Transverse colon (tissue), 4 donors: ENCODE measurements at regions not wholly inside any gene's neighbourhood (a gene's known extent, or its start where the extent isn't known, plus 50 kb on each side); places are given as distances from the start of the nearest gene placed in this dataset.
A peak's percentile ranks its signal among the peaks of the same experiment; 100 is the strongest.

Experiments
- DNase-seq: peaks from one replicate; pipeline ENCODE4 v3.0.0-alpha.2; 2019
- H3K27ac ChIP-seq, 4 donors: fragments of 200-600 bp; sonication (generic); 2 replicates each; pipeline ENCODE4 v1.5.1; 2016 to 2018; ENCODE audit warnings: inconsistent platforms in 4 of 4
- H3K27me3 ChIP-seq: fragments of 200-600 bp; sonication (generic); 2 replicates; pipeline ENCODE4 v1.5.1; 2017; ENCODE audit warnings: inconsistent platforms
- H3K36me3 ChIP-seq, 4 donors: fragments of 200-600 bp; sonication (generic); 2 replicates each; pipeline ENCODE4 v1.5.1; 2017 to 2019; ENCODE audit warnings: inconsistent platforms in 4 of 4
- H3K4me1 ChIP-seq, 4 donors: fragments of 200-600 bp; sonication (generic); 2 replicates each; pipeline ENCODE4 v1.5.1; 2017 to 2020; ENCODE audit warnings: inconsistent platforms in 4 of 4
- H3K4me3 ChIP-seq, 4 donors: fragments of 200-600 bp; sonication (generic); 1 replicate in 1 of 4; 2 replicates in 3 of 4; pipeline versions ENCODE4 v1.5.1 to v1.6.1; 2017 to 2019; ENCODE audit warnings: inconsistent platforms in 4 of 4
- H3K9me3 ChIP-seq, 2 donors: fragments of 200-600 bp; sonication (generic); 2 replicates each; pipeline ENCODE4 v1.5.1; 2017 to 2019; ENCODE audit warnings: inconsistent platforms in 2 of 2
- EP300 ChIP-seq: sonication (generic); formaldehyde crosslinking; IDR thresholded peaks from one replicate; pipeline ENCODE4 v1.6.1; 2017; ENCODE audit warnings: antibody characterized with exemption, low read depth
- POLR2A ChIP-seq: fragments of 450-650 bp; IDR thresholded peaks from one replicate; pipeline ENCODE4 v1.6.1; 2016; ENCODE audit warnings: antibody characterized with exemption, mild to moderate bottlenecking, moderate library complexity
- POLR2AphosphoS5 ChIP-seq, 3 donors: sonication (generic); formaldehyde crosslinking; IDR thresholded peaks; one replicate each; pipeline ENCODE4 v1.6.1; 2016; ENCODE audit warnings: antibody characterized with exemption in 3 of 3
- WGBS, 2 donors: methylation state at CpG; one replicate each; pipeline ENCODE4 v1.1.5; 2018; ENCODE audit warnings: low coverage in 1 of 2; 5-methylcytosine and 5-hydroxymethylcytosine counted together
- in situ Hi-C, 4 donors: fragments of 200-750 bp; cut with MboI; loops; one replicate each; pipeline versions ENCODE4 v1.15.0 to v1.15.1; 2017; ENCODE audit warnings: low sequenced_read_pairs in 3 of 4, low pct_ligation_motif_present in 1 of 4, low pct_unique_long_range_greater_than_20kb in 1 of 4
- intact Hi-C: fragments of 100-400 bp; cut with DNase I; formaldehyde crosslinking; loops from one replicate; pipeline ENCODE4 v1.15.1; 2023; ENCODE audit warnings: low total_unique reads
- TF ChIP-seq, protein P1 (sequence below), 5 experiments: fragments of 200-600 bp in 3 of 5; fragments of 450-650 bp in 2 of 5; sonication (generic) in 3 of 5; IDR thresholded peaks; 1 replicate in 2 of 5; 2 replicates in 3 of 5; pipeline ENCODE4 v1.5.1; 2016 to 2017; ENCODE audit warnings: antibody characterized with exemption in 5 of 5, inconsistent platforms in 3 of 5, mild to moderate bottlenecking in 2 of 5, moderate library complexity in 1 of 5

DNA sequence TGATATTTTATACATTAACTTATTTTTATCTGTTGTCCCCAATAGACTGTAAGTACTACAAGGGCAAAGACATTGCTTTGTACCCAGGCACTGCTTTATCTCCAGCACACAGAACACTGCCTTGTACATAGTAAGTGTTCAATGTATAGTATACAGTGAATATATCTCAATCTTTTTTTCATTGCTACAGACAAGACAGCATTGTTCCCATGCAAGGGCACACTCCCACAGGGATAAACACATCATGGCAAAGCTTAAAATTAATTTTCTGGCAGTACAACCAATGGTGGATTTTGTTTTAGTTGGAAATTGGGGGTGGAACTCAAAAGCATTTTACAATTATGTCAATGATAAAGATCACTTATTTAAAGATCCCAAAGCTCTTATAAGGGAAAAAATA lies 112.3 kb upstream of the EEA1 start:
- TF ChIP-seq EP300, result no peak
- TF ChIP-seq, protein P1, sequence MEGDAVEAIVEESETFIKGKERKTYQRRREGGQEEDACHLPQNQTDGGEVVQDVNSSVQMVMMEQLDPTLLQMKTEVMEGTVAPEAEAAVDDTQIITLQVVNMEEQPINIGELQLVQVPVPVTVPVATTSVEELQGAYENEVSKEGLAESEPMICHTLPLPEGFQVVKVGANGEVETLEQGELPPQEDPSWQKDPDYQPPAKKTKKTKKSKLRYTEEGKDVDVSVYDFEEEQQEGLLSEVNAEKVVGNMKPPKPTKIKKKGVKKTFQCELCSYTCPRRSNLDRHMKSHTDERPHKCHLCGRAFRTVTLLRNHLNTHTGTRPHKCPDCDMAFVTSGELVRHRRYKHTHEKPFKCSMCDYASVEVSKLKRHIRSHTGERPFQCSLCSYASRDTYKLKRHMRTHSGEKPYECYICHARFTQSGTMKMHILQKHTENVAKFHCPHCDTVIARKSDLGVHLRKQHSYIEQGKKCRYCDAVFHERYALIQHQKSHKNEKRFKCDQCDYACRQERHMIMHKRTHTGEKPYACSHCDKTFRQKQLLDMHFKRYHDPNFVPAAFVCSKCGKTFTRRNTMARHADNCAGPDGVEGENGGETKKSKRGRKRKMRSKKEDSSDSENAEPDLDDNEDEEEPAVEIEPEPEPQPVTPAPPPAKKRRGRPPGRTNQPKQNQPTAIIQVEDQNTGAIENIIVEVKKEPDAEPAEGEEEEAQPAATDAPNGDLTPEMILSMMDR (IDR thresholded peaks at IDR 0.05), result no peak
- no peak for TF ChIP-seq POLR2AphosphoS5 (IDR thresholded peaks at IDR 0.05)
- TF ChIP-seq POLR2A, result no peak
- Histone ChIP-seq H3K4me3 (no peak overlapping the region), H3K9me3 (no peaks in the 10 kb centered on the region), H3K27ac (no peak overlapping the region), H3K4me1 (peaks cover 6 to 19% (median 14%) of the 10 kb centered on the region in 4 donors), H3K27me3 (no peaks in the 10 kb centered on the region), H3K36me3 (no peaks in the 10 kb centered on the region)
- intact Hi-C loops, result no loop called here
- in situ Hi-C loops, result no loop called here
- DNase-seq, result no peak

DNA sequence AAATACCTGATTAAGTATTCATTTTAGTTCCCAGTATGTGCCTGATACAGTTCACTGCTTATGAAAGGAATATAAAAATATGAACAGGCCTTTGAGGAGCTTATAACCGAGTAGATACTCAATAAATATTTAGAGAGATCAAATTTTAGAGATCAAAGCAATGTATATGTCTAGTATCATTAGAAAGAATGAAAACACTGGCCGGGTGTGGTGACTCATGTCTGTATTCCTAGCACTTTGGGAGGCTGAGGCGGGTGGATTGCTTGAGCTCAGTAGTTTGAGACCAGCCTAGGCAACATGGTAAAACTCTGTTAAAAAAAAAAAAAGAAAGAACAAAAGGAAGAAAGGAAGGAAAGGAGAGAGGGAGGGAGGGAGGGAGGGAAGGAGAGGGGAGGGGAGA lies 113.2 kb upstream of the EEA1 start:
- Histone ChIP-seq H3K27ac (peak overlapping the region; percentile 68 to 76 (median 74)), H3K4me3 (no peak overlapping the region), H3K27me3 (no peaks in the 10 kb centered on the region), H3K4me1 (peaks cover 6 to 19% (median 14%) of the 10 kb centered on the region in 4 donors), H3K9me3 (no peaks in the 10 kb centered on the region), H3K36me3 (no peaks in the 10 kb centered on the region)
- intact Hi-C loops, result no loop called here
- in situ Hi-C loops, result no loop called here
- WGBS, 2 donors, result 24 to 35% methylated on average over 3 of the region's 3 CpGs
- DNase-seq, result no peak
- no peak for TF ChIP-seq EP300
- no peak for TF ChIP-seq POLR2A
- TF ChIP-seq, protein P1 (IDR thresholded peaks at IDR 0.05), result no peak
- TF ChIP-seq POLR2AphosphoS5 (IDR thresholded peaks at IDR 0.05), result no peak

DNA sequence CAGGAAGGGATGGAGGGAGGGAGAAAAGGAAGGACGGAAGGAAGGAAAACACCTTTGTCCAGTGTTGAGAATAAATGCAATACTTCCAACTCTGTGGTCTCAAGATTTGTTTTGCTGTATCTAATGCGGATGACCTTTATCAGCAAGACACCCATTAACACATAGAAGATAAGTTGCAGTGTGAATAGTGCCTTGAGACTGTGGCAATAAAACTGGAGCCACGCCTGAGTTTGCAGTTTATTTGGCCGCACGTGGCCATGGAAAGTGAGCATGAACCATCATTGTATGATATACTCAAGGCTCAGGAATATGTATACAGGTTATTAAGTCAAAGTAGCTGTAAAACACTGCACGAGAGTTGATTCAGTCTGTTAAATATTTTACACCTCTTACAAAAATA lies 113.6 kb upstream of the EEA1 start:
- intact Hi-C loops, result no loop called here
- H3K4me3 ChIP-seq, result no peak overlapping the region
- WGBS, 2 donors, result 49 to 56% methylated on average over 6 of the region's 6 CpGs
- no peaks in the 10 kb centered on the region for H3K9me3 ChIP-seq
- H3K27me3 ChIP-seq, result no peaks in the 10 kb centered on the region
- peak overlapping the region; percentile 68 to 76 (median 74) for H3K27ac ChIP-seq
- H3K36me3 ChIP-seq, result no peaks in the 10 kb centered on the region
- DNase-seq, result peak; percentile 76
- H3K4me1 ChIP-seq, result peaks cover 6 to 19% (median 14%) of the 10 kb centered on the region in 4 donors
- no peak for TF ChIP-seq EP300
- TF ChIP-seq POLR2AphosphoS5 (IDR thresholded peaks at IDR 0.05), result peak in 2 of 3 donors; percentile 21 to 58
- TF ChIP-seq, protein P1 (IDR thresholded peaks at IDR 0.05), result no peak
- in situ Hi-C loops, result no loop called here

DNA sequence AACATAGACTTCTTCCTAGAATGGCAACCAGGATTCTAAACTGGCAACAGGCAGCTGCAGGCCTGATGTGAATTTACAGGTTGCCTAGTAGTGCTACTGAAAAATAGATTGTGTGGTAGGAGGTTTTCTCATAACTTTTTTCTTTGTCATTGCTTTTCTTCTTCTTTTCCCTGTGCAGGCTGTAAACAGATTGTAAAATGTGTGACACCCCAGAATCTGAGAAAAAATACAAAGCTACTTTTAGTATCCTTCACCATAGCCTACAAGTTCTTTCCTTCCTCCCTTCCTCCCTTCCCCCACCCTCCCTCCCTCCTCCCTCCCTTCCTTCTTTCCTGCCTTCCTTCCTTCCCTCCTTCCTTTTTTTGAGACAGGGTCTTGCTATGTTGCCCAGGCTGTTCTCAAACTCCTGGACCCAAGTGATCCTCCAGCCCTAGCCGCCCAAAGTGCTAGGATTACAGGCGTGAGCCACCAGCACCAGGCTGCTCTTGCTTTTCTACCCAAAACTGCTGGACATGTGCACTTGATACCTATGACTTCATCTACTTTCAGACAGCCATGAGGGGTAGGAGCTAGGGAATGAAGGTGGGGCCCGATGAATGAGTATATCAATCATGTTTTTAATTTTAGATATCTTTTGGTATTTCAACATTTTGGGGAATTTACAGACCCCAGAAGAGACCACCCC lies 114.2 kb upstream of the EEA1 start:
- H3K36me3 ChIP-seq, result no peaks in the 10 kb centered on the region
- H3K4me1 ChIP-seq, result peaks cover 6 to 19% (median 14%) of the 10 kb centered on the region in 4 donors
- no peak overlapping the region for H3K4me3 ChIP-seq
- DNase-seq, result no peak
- in situ Hi-C loops (no loop called here), intact Hi-C loops (no loop called here)
- peak overlapping the region; percentile 68 to 76 (median 74) for H3K27ac ChIP-seq
- no peaks in the 10 kb centered on the region for H3K9me3 ChIP-seq
- 87 to 95% methylated on average over 3 of the region's 3 CpGs for WGBS, 2 donors
- H3K27me3 ChIP-seq, result no peaks in the 10 kb centered on the region
- TF ChIP-seq, protein P1 (IDR thresholded peaks at IDR 0.05), result no peak
- TF ChIP-seq POLR2AphosphoS5 (IDR thresholded peaks at IDR 0.05) (no peak), POLR2A (no peak), EP300 (no peak)
